ENCODE measurements at regions not wholly inside any gene's neighbourhood (a gene's known extent, or its start where the extent isn't known, plus 50 kb on each side); places are given as distances from the start of the nearest gene placed in this dataset.

- Histone ChIP-seq H3K9me1 (ENCODE audit: control insufficient read depth, extremely low read depth, insufficient read depth, low read length) (no peaks in the 10 kb centered on the region), H3K9ac (ENCODE audit: control insufficient read depth, extremely low read depth, insufficient read depth, low read length) (no peak overlapping the region), H2AFZ (ENCODE audit: control insufficient read depth, low read length) (no peak overlapping the region), H3K4me2 (ENCODE audit: control insufficient read depth, extremely low read depth, insufficient read depth, low read depth, low read length) (no peak overlapping the region), H3K4me1 (ENCODE audit: control insufficient read depth, extremely low read depth, insufficient read depth, low read length) (no peaks in the 10 kb centered on the region), H3K4me3 (ENCODE audit: control insufficient read depth in 2 of 3, extremely low read depth in 1 of 3, insufficient read depth in 2 of 3, low read depth in 1 of 3, low read length in 3 of 3) (no peak overlapping the region), H3K9me3 (ENCODE audit: control insufficient read depth, low read depth, low read length) (no peaks in the 10 kb centered on the region), H3K27ac (ENCODE audit: control insufficient read depth, insufficient read depth, low read length) (no peak overlapping the region), H4K20me1 (ENCODE audit: control insufficient read depth, extremely low read depth, insufficient read depth, low read length) (no peaks in the 10 kb centered on the region), H3K36me3 (ENCODE audit: control insufficient read depth in 2 of 2, extremely low read depth in 1 of 2, insufficient read depth in 2 of 2, low read length in 2 of 2) (no peaks in the 10 kb centered on the region), H3K27me3 (ENCODE audit: control insufficient read depth, extremely low read depth, insufficient read depth, low read length) (no peaks in the 10 kb centered on the region), H3K79me2 (ENCODE audit: control insufficient read depth, insufficient read depth, low read length) (no peaks in the 10 kb centered on the region)
- dilution Hi-C loops (cut with MboI; ENCODE audit: extremely low pct_ligation_motif_present, low sequenced_read_pairs) = no loop called here
- FAIRE-seq (no peak), DNase-seq (ENCODE audit: low read depth, low spot score) (no peak)
- TF ChIP-seq EZH2 (IDR thresholded peaks at IDR 0.05; ENCODE audit: low read length) = no peak
- TF ChIP-seq CTCF (optimal IDR thresholded peaks at IDR 0.05 in 1 of 3, IDR thresholded peaks at IDR 0.05 in 1 of 3, conservative IDR thresholded peaks at IDR 0.05 in 1 of 3; ENCODE audit: extremely low read depth in 1 of 3, insufficient read depth in 2 of 3, low read length in 3 of 3) = no peak
Observed at GRCh38 chr12:30044206-30044605, 260.5 kb upstream of the TMTC1 start.

GRCh38 chr12:30043151-30043847, 259.6 kb upstream of the TMTC1 start:
- Histone ChIP-seq H3K9ac (ENCODE audit: control insufficient read depth, extremely low read depth, insufficient read depth, low read length) (no peak overlapping the region), H3K27me3 (ENCODE audit: control insufficient read depth, extremely low read depth, insufficient read depth, low read length) (no peaks in the 10 kb centered on the region), H3K79me2 (ENCODE audit: control insufficient read depth, insufficient read depth, low read length) (no peaks in the 10 kb centered on the region), H2AFZ (ENCODE audit: control insufficient read depth, low read length) (no peak overlapping the region), H3K36me3 (ENCODE audit: control insufficient read depth in 2 of 2, extremely low read depth in 1 of 2, insufficient read depth in 2 of 2, low read length in 2 of 2) (no peaks in the 10 kb centered on the region), H3K9me3 (ENCODE audit: control insufficient read depth, low read depth, low read length) (no peaks in the 10 kb centered on the region), H3K4me3 (ENCODE audit: control insufficient read depth in 2 of 3, extremely low read depth in 1 of 3, insufficient read depth in 2 of 3, low read depth in 1 of 3, low read length in 3 of 3) (no peak overlapping the region), H3K27ac (ENCODE audit: control insufficient read depth, insufficient read depth, low read length) (no peak overlapping the region), H3K4me2 (ENCODE audit: control insufficient read depth, extremely low read depth, insufficient read depth, low read depth, low read length) (no peak overlapping the region), H4K20me1 (ENCODE audit: control insufficient read depth, extremely low read depth, insufficient read depth, low read length) (no peaks in the 10 kb centered on the region), H3K4me1 (ENCODE audit: control insufficient read depth, extremely low read depth, insufficient read depth, low read length) (no peaks in the 10 kb centered on the region), H3K9me1 (ENCODE audit: control insufficient read depth, extremely low read depth, insufficient read depth, low read length) (no peaks in the 10 kb centered on the region)
- DNase-seq (ENCODE audit: low read depth, low spot score) (no peak), FAIRE-seq (no peak)
- dilution Hi-C loops (cut with MboI; ENCODE audit: extremely low pct_ligation_motif_present, low sequenced_read_pairs) = no loop called here
- TF ChIP-seq EZH2 (IDR thresholded peaks at IDR 0.05; ENCODE audit: low read length) (no peak), CTCF (optimal IDR thresholded peaks at IDR 0.05 in 1 of 3, IDR thresholded peaks at IDR 0.05 in 1 of 3, conservative IDR thresholded peaks at IDR 0.05 in 1 of 3; ENCODE audit: extremely low read depth in 1 of 3, insufficient read depth in 2 of 3, low read length in 3 of 3) (no peak)

Measured in keratinocyte (primary cell).